ENCODE measurements at regions not wholly inside any gene's neighbourhood (a gene's known extent, or its start where the extent isn't known, plus 50 kb on each side); places are given as distances from the start of the nearest gene placed in this dataset.
A peak's percentile ranks its signal among the peaks of the same experiment; 100 is the strongest.

- no peaks in the 10 kb centered on the region for H3K27me3 ChIP-seq
- no peak overlapping the region for H3K4me3 ChIP-seq
- no peaks in the 10 kb centered on the region for H3K9me3 ChIP-seq (replicated peaks)
- DNase-seq = no peak
- H3K27ac ChIP-seq = no peak overlapping the region
- no peaks in the 10 kb centered on the region for H3K4me1 ChIP-seq
- H3K36me3 ChIP-seq = no peaks in the 10 kb centered on the region
Measured at GRCh38 chr11:123303924-123304323, 108.9 kb upstream of the CLMP start.

GRCh38 chr11:123302751-123303195 lies 107.7 kb upstream of the CLMP start:
- no peaks in the 10 kb centered on the region for H3K4me1 ChIP-seq
- H3K36me3 ChIP-seq = no peaks in the 10 kb centered on the region
- no peaks in the 10 kb centered on the region for H3K27me3 ChIP-seq
- H3K4me3 ChIP-seq = no peak overlapping the region
- no peak overlapping the region for H3K27ac ChIP-seq
- no peaks in the 10 kb centered on the region for H3K9me3 ChIP-seq (replicated peaks)
- DNase-seq = no peak

DNA sequence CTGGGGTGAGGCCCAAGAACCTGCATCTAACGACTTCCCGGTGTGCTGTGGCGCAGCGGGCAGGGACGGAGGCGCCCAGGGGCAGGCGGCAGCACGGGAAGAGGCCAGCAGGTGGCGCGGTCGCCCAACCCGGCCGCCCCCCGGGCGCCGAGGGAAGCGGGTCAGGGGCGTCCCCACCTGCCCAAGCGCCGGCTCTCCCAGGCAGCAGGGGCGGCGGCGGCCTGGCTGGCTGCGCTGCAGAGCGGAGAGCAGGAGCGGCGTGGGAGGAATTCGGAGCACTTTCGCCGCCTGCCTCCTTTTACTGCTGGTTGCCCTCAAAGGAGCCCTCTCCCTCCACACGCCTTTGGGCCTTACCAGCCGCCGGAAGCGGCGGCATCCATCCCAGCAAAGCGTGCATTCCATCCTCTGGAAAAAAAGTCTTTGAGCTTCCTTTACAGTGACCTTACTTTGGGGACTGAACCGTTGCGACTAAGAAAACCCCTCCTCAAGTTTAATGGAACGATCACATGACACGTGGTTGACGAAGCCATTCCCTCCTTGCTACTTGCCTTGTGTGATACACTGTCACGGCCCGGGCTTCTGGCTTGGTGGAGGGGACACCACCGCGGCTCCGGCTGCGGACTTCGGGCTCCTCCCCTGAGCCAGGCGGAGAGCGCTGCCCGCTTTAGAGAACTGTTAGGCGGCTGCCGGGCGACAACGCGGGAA lies 106.8 kb upstream of the CLMP start:
- no peaks in the 10 kb centered on the region for H3K4me1 ChIP-seq
- no peak overlapping the region for H3K27ac ChIP-seq
- no peaks in the 10 kb centered on the region for H3K9me3 ChIP-seq (replicated peaks)
- no peaks in the 10 kb centered on the region for H3K27me3 ChIP-seq
- H3K4me3 ChIP-seq = peak overlapping the region; percentile 38
- H3K36me3 ChIP-seq = no peaks in the 10 kb centered on the region
- peak; percentile 43 to 67 for DNase-seq

DNA sequence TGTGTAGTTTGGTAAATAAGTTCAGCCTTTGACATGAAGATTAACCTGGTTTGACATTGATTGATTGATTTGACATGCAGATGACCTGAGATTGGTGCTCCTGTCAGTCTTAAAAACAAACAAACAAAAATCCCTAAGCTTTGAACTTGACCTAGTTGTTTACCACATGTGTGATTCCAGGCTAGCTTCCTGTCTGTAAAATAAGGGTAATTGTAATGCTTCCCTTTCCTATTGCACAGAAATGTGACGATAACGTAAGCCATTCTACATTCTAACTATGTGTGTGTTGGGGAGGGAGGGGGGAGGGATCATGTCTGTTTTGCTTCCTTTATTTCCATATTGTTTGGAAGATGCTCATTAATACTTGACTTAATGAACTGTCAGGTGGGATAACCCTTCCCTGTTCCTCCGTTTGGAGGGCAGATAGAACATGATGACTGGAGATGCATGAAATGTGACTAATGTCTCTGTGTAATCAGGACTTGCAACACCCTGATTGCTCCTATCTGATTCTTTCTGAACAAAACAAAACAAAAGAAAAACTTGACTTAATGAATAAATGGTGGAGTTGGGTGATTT lies 106.1 kb upstream of the CLMP start:
- no peak for DNase-seq
- Histone ChIP-seq H3K9me3 (replicated peaks) (no peaks in the 10 kb centered on the region), H3K36me3 (no peaks in the 10 kb centered on the region), H3K4me1 (no peaks in the 10 kb centered on the region), H3K27me3 (no peaks in the 10 kb centered on the region), H3K4me3 (no peak overlapping the region), H3K27ac (no peak overlapping the region)

GRCh38 chr11:123299721-123300120 lies 104.7 kb upstream of the CLMP start:
- H3K4me1 ChIP-seq = no peaks in the 10 kb centered on the region
- H3K36me3 ChIP-seq = no peaks in the 10 kb centered on the region
- no peak for DNase-seq
- no peaks in the 10 kb centered on the region for H3K27me3 ChIP-seq
- H3K4me3 ChIP-seq = no peak overlapping the region
- no peak overlapping the region for H3K27ac ChIP-seq
- H3K9me3 ChIP-seq (replicated peaks) = no peaks in the 10 kb centered on the region

GRCh38 chr11:123298488-123299447 lies 103.7 kb upstream of the CLMP start:
- DNase-seq = no peak
- Histone ChIP-seq H3K36me3 (no peaks in the 10 kb centered on the region), H3K4me3 (no peak overlapping the region), H3K27ac (no peak overlapping the region), H3K27me3 (no peaks in the 10 kb centered on the region), H3K9me3 (replicated peaks) (no peaks in the 10 kb centered on the region), H3K4me1 (no peaks in the 10 kb centered on the region)

DNA sequence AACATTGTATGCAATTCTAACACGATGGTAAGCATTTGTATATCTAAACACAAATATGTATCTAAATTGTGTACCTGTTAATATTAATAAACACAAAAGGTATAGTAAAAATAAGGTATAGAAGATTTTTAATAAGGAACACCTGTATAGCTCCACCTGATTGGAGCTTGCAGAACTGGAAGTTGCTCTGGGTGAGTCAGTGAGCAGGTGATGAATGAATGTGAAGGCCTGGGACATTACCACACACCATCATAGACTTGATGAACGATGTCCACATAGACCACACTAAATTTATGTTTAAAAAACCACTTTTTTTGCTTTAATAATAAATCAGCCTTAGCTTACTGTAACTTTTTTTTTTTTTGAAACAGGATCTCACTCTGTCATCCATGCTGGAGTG lies 97.6 kb upstream of the CLMP start:
- no peaks in the 10 kb centered on the region for H3K27me3 ChIP-seq
- no peaks in the 10 kb centered on the region for H3K4me1 ChIP-seq
- no peaks in the 10 kb centered on the region for H3K9me3 ChIP-seq (replicated peaks)
- DNase-seq = no peak
- H3K36me3 ChIP-seq = no peaks in the 10 kb centered on the region
- no peak overlapping the region for H3K27ac ChIP-seq
- no peak overlapping the region for H3K4me3 ChIP-seq

DNA sequence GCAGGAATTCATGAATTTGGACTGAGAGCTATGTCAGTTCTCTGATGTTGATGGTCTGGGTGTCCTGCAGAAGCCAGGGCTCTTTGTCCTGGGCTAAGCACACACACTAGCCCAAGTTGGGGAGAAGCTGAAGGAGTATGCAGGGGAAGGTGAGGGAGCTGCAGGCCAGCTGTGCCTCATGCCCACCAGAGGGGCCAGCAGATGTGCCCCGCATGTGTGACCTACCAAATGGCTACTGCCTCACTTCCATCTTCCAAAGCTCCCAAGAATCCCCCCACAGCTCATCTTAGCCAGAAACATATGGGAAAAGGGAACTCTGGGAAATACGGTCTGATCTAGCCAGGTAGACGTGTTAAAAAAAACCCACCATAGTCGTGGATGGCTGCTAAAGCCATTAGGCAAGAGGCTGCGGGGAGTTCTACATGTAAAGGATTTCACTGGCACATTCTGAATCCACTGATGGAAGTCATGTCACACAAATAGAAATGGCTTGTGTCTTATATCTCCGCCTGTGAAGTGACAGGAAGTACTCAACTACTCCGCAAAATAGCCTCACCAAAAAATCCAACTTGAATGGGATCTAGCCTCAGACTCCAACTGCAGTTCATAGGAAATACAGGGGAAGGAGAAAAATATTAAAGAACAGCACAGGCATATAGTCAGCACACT lies 96.3 kb upstream of the CLMP start:
- Histone ChIP-seq H3K9me3 (replicated peaks) (no peaks in the 10 kb centered on the region), H3K27me3 (no peaks in the 10 kb centered on the region), H3K36me3 (no peaks in the 10 kb centered on the region), H3K4me1 (no peaks in the 10 kb centered on the region), H3K27ac (no peak overlapping the region), H3K4me3 (no peak overlapping the region)
- no peak for DNase-seq

DNA sequence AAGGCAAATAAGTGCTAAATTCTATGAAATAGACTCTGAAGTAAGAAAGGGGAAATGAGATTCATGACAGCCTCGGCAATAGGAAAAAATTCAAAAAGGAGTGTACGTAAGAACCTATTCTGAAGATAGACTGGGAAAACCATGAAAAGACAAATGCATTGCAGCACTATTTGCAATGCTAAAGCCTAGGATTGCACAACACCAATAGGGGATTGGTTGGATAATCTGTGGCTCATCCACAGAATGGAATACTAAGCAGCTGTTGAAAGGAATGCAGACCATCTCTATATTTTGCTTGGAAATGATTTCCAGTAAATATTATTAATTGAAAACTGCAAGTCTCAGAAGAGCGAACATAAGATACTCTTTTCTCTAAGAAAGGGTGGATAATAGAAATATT lies 91.7 kb upstream of the CLMP start:
- Histone ChIP-seq H3K4me1 (no peaks in the 10 kb centered on the region), H3K4me3 (no peak overlapping the region), H3K27me3 (no peaks in the 10 kb centered on the region), H3K9me3 (replicated peaks) (no peaks in the 10 kb centered on the region), H3K36me3 (no peaks in the 10 kb centered on the region), H3K27ac (no peak overlapping the region)
- no peak for DNase-seq

GRCh38 chr11:123286255-123286654 lies 91.2 kb upstream of the CLMP start:
- Histone ChIP-seq H3K27ac (no peak overlapping the region), H3K9me3 (replicated peaks) (no peaks in the 10 kb centered on the region), H3K4me1 (no peaks in the 10 kb centered on the region), H3K27me3 (no peaks in the 10 kb centered on the region), H3K4me3 (no peak overlapping the region), H3K36me3 (no peaks in the 10 kb centered on the region)
- DNase-seq = no peak

DNA sequence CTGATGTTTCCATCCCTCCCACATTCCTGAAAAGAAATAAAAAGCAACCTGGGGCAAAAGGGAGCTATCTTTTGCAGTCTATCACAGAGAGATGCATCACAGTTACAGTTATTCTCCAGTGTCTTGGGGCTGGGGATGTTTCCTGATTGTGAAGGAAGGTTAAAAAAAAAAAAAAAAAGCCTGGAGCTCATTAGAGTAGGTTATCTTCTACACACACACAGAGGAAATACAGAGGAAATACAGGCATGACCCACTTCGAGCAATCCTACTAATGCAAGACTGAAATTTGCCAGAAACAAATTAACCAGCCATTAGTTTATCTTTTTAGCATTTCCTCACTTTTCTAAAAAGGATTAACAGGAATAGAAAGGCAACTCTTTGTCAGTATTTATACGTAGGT lies 89.4 kb upstream of the CLMP start:
- no peak for DNase-seq
- H3K36me3 ChIP-seq = no peaks in the 10 kb centered on the region
- H3K27ac ChIP-seq = no peak overlapping the region
- H3K9me3 ChIP-seq (replicated peaks) = no peaks in the 10 kb centered on the region
- no peak overlapping the region for H3K4me3 ChIP-seq
- H3K4me1 ChIP-seq = no peaks in the 10 kb centered on the region
- no peaks in the 10 kb centered on the region for H3K27me3 ChIP-seq

- H3K9me3 ChIP-seq (replicated peaks) = no peaks in the 10 kb centered on the region
- H3K36me3 ChIP-seq = no peaks in the 10 kb centered on the region
- no peak overlapping the region for H3K27ac ChIP-seq
- no peak overlapping the region for H3K4me3 ChIP-seq
- H3K4me1 ChIP-seq = no peaks in the 10 kb centered on the region
- H3K27me3 ChIP-seq = no peaks in the 10 kb centered on the region
- DNase-seq = no peak
Measured at GRCh38 chr11:123282597-123282996, 87.5 kb upstream of the CLMP start.

GRCh38 chr11:123273616-123274015 lies 78.6 kb upstream of the CLMP start:
- DNase-seq = no peak
- Histone ChIP-seq H3K4me3 (no peak overlapping the region), H3K27ac (no peak overlapping the region), H3K36me3 (no peaks in the 10 kb centered on the region), H3K4me1 (no peaks in the 10 kb centered on the region), H3K27me3 (no peaks in the 10 kb centered on the region), H3K9me3 (replicated peaks) (no peaks in the 10 kb centered on the region)

- Histone ChIP-seq H3K27me3 (no peaks in the 10 kb centered on the region), H3K36me3 (no peaks in the 10 kb centered on the region), H3K27ac (no peak overlapping the region), H3K9me3 (replicated peaks) (no peaks in the 10 kb centered on the region), H3K4me3 (no peak overlapping the region), H3K4me1 (no peaks in the 10 kb centered on the region)
- no peak for DNase-seq
Measured at GRCh38 chr11:123272565-123272964, 77.5 kb upstream of the CLMP start.

- Histone ChIP-seq H3K36me3 (no peaks in the 10 kb centered on the region), H3K27ac (no peak overlapping the region), H3K4me1 (no peaks in the 10 kb centered on the region), H3K27me3 (no peaks in the 10 kb centered on the region), H3K4me3 (no peak overlapping the region), H3K9me3 (replicated peaks) (no peaks in the 10 kb centered on the region)
- no peak for DNase-seq
Measured at GRCh38 chr11:123268156-123268555, 73.1 kb upstream of the CLMP start.

Data from SJCRH30 (cell line).